ENCODE measurements at regions not wholly inside any gene's neighbourhood (a gene's known extent, or its start where the extent isn't known, plus 50 kb on each side); places are given as distances from the start of the nearest gene placed in this dataset.

GRCh38 chr2:18911416-18911815 is 322.0 kb upstream of the NT5C1B start:
- ChIA-PET CTCF (no interaction called here), POLR2A (no interaction called here)
- BruUV-seq (replicated peaks) = no TSS peak
- FAIRE-seq (no peak), DNase-seq (ENCODE audit: low read depth, low spot score) (no peak)
- dilution Hi-C loops (cut with MboI; ENCODE audit: extremely low pct_ligation_motif_present, low sequenced_read_pairs) (no loop called here), intact Hi-C loops (cut with micrococcal nuclease) (no loop called here)
- H3K9me1 ChIP-seq (replicated peaks; ENCODE audit: control insufficient read depth, extremely low read depth, insufficient read depth, low read length) = no peaks in the 10 kb centered on the region
- H3K4me3 ChIP-seq (replicated peaks in 1 of 3; ENCODE audit: insufficient read depth in 1 of 3, low read depth in 1 of 3, low read length in 3 of 3) = no peak overlapping the region
- no peaks in the 10 kb centered on the region for H3K79me2 ChIP-seq (ENCODE audit: control insufficient read depth, insufficient read depth, low read length)
- H3K9me3 ChIP-seq (replicated peaks; ENCODE audit: control insufficient read depth, insufficient read depth, low read length) = no peaks in the 10 kb centered on the region
- no peaks in the 10 kb centered on the region for H4K20me1 ChIP-seq (replicated peaks; ENCODE audit: control insufficient read depth, extremely low read depth, insufficient read depth, low read length)
- no peak for TF ChIP-seq POLR2AphosphoS5 (IDR thresholded peaks at IDR 0.05; ENCODE audit: insufficient read depth, low read depth, low read length)
- TF ChIP-seq FOS (IDR thresholded peaks at IDR 0.05; ENCODE audit: borderline replicate concordance, insufficient read depth, low read length) = no peak
- TF ChIP-seq JUN (IDR thresholded peaks at IDR 0.05; ENCODE audit: borderline replicate concordance, insufficient read depth, insufficient read length, low read depth) = no peak
- TF ChIP-seq EZH2 (IDR thresholded peaks at IDR 0.05; ENCODE audit: borderline replicate concordance, low read depth, low read length, severe bottlenecking) = no peak
- no peak for TF ChIP-seq GATA2 (IDR thresholded peaks at IDR 0.05; ENCODE audit: insufficient read depth, insufficient read length, low read depth, low read length)
- TF ChIP-seq POLR2A (IDR thresholded peaks at IDR 0.05; ENCODE audit: low read depth, low read length) = no peak
- no peak for TF ChIP-seq MYC (IDR thresholded peaks at IDR 0.05; ENCODE audit: low read depth, low read length)
- TF ChIP-seq, protein P1, sequence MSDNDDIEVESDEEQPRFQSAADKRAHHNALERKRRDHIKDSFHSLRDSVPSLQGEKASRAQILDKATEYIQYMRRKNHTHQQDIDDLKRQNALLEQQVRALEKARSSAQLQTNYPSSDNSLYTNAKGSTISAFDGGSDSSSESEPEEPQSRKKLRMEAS (IDR thresholded peaks at IDR 0.05; ENCODE audit: insufficient read depth, insufficient read length) = no peak
- no peak for TF ChIP-seq CTCF (IDR thresholded peaks at IDR 0.05; ENCODE audit: extremely low read depth in 1 of 2, insufficient read depth in 1 of 2, low read depth in 1 of 2, low read length in 2 of 2)
- no peaks in the 10 kb centered on the region for H3K36me3 ChIP-seq (ENCODE audit: control insufficient read depth in 2 of 2, extremely low read depth in 1 of 2, insufficient read depth in 2 of 2, low read length in 2 of 2)
- H2AFZ ChIP-seq (ENCODE audit: low read depth, low read length) = no peak overlapping the region
- no peak overlapping the region for H3K4me2 ChIP-seq (ENCODE audit: insufficient read depth, low read length)
- H3K27ac ChIP-seq (ENCODE audit: insufficient read depth, low read depth, low read length) = no peak overlapping the region
- H3K4me1 ChIP-seq (ENCODE audit: control insufficient read depth, extremely low read depth, insufficient read depth, low read length) = no peaks in the 10 kb centered on the region
- H3K9ac ChIP-seq (replicated peaks; ENCODE audit: extremely low read depth, insufficient read depth, low read length) = no peak overlapping the region
- H3K27me3 ChIP-seq (ENCODE audit: control insufficient read depth in 2 of 2, insufficient read depth in 2 of 2, low read length in 2 of 2) = no peaks in the 10 kb centered on the region

Data from endothelial cell of umbilical vein (primary cell).